Nephron progenitor cell (in vitro differentiated cells): ENCODE measurements at regions not wholly inside any gene's neighbourhood (a gene's known extent, or its start where the extent isn't known, plus 50 kb on each side); places are given as distances from the start of the nearest gene placed in this dataset.

Experiments used
- DNase-seq: peaks from one replicate; pipeline ENCODE4 v3.0.0; 2021
- H3K27ac Mint-ChIP-seq: 2 replicates; pipeline ENCODE4 v1.8.0; 2021; ENCODE audit warnings: mild to moderate bottlenecking, moderate library complexity, mixed read lengths
- H3K27me3 Mint-ChIP-seq: 2 replicates; pipeline ENCODE4 v1.8.0; 2021; ENCODE audit warnings: mild to moderate bottlenecking, low read depth, mixed read lengths; ENCODE audit not compliant: poor library complexity
- H3K36me3 Mint-ChIP-seq: 2 replicates; pipeline ENCODE4 v1.8.0; 2021; ENCODE audit warnings: low read depth, mixed read lengths
- H3K4me1 Mint-ChIP-seq: 2 replicates; pipeline ENCODE4 v1.8.0; 2021; ENCODE audit warnings: mixed read lengths
- H3K4me3 Mint-ChIP-seq: 2 replicates; pipeline ENCODE4 v1.8.0; 2021; ENCODE audit warnings: mild to moderate bottlenecking, moderate library complexity, mixed read lengths
- H3K9me3 Mint-ChIP-seq: 2 replicates; pipeline ENCODE4 v1.8.0; 2021; ENCODE audit warnings: mild to moderate bottlenecking, moderate library complexity, mixed read lengths
- CTCF ChIP-seq: fragments of 200-600 bp; sonication (generic); IDR thresholded peaks from 2 replicates; pipeline ENCODE4 v1.5.0; 2021; ENCODE audit warnings: antibody characterized with exemption

- no peak for TF ChIP-seq CTCF
- H3K9me3 Mint-ChIP-seq = no peaks in the 10 kb centered on the region
- no peak overlapping the region for H3K27ac Mint-ChIP-seq
- no peak overlapping the region for H3K4me3 Mint-ChIP-seq
- no peaks in the 10 kb centered on the region for H3K36me3 Mint-ChIP-seq
- peaks cover 10% of the 10 kb centered on the region for H3K27me3 Mint-ChIP-seq
- DNase-seq = no peak
- peaks cover 29% of the 10 kb centered on the region for H3K4me1 Mint-ChIP-seq
Observed at GRCh38 chr9:135248721-135249120, 161.3 kb downstream of the OLFM1 start.

- Mint-ChIP-seq H3K36me3 (no peaks in the 10 kb centered on the region), H3K27me3 (peaks cover 10% of the 10 kb centered on the region), H3K4me3 (no peak overlapping the region), H3K27ac (no peak overlapping the region), H3K9me3 (no peaks in the 10 kb centered on the region), H3K4me1 (peaks cover 31% of the 10 kb centered on the region)
- no peak for DNase-seq
- no peak for TF ChIP-seq CTCF
Observed at GRCh38 chr9:135249191-135249590, 161.7 kb downstream of the OLFM1 start.

GRCh38 chr9:135249711-135250110, 162.2 kb downstream of the OLFM1 start:
- H3K27me3 Mint-ChIP-seq = peaks cover 10% of the 10 kb centered on the region
- H3K27ac Mint-ChIP-seq = peak overlapping the region; percentile 71
- H3K4me3 Mint-ChIP-seq = no peak overlapping the region
- TF ChIP-seq CTCF = no peak
- H3K4me1 Mint-ChIP-seq = peaks cover 31% of the 10 kb centered on the region
- H3K9me3 Mint-ChIP-seq = no peaks in the 10 kb centered on the region
- DNase-seq = no peak
- no peaks in the 10 kb centered on the region for H3K36me3 Mint-ChIP-seq

GRCh38 chr9:135251331-135251761, 163.9 kb downstream of the OLFM1 start:
- H3K9me3 Mint-ChIP-seq = no peaks in the 10 kb centered on the region
- H3K36me3 Mint-ChIP-seq = no peaks in the 10 kb centered on the region
- peaks cover 42% of the 10 kb centered on the region for H3K4me1 Mint-ChIP-seq
- DNase-seq = no peak
- no peak for TF ChIP-seq CTCF
- H3K4me3 Mint-ChIP-seq = no peak overlapping the region
- no peak overlapping the region for H3K27ac Mint-ChIP-seq
- peaks cover 2% of the 10 kb centered on the region for H3K27me3 Mint-ChIP-seq

GRCh38 chr9:135251996-135252760, 164.7 kb downstream of the OLFM1 start:
- H3K27me3 Mint-ChIP-seq = peaks cover 5% of the 10 kb centered on the region
- H3K27ac Mint-ChIP-seq = no peak overlapping the region
- H3K36me3 Mint-ChIP-seq = no peaks in the 10 kb centered on the region
- no peak overlapping the region for H3K4me3 Mint-ChIP-seq
- no peak for TF ChIP-seq CTCF
- H3K9me3 Mint-ChIP-seq = no peaks in the 10 kb centered on the region
- peaks cover 46% of the 10 kb centered on the region for H3K4me1 Mint-ChIP-seq
- DNase-seq = no peak

- TF ChIP-seq CTCF = no peak
- Mint-ChIP-seq H3K4me1 (peaks cover 45% of the 10 kb centered on the region), H3K27ac (peak overlapping the region; percentile 59), H3K27me3 (peaks cover 4% of the 10 kb centered on the region), H3K9me3 (no peaks in the 10 kb centered on the region), H3K4me3 (peak overlapping the region; percentile 20), H3K36me3 (no peaks in the 10 kb centered on the region)
- no peak for DNase-seq
Observed at GRCh38 chr9:135252980-135253304, 165.5 kb downstream of the OLFM1 start.
